ENCODE measurements at regions not wholly inside any gene's neighbourhood (a gene's known extent, or its start where the extent isn't known, plus 50 kb on each side); places are given as distances from the start of the nearest gene placed in this dataset.
"Not testable (repeated sequence)": the region's sequence is repeated elsewhere in the genome, so short reads cannot be mapped to it uniquely, and the experiment has no call there.

GRCh38 chrX:144634451-144634850, 612.9 kb upstream of the SPANXN1 start:
- TF ChIP-seq CTCF, POLR2A (IDR thresholded peaks at IDR 0.05): not testable (repeated sequence)

All from thyroid gland (tissue), 4 donors.